ENCODE measurements at regions not wholly inside any gene's neighbourhood (a gene's known extent, or its start where the extent isn't known, plus 50 kb on each side); places are given as distances from the start of the nearest gene placed in this dataset.

GRCh38 chr5:120093178-120093577 is 370.9 kb upstream of the PRR16 start:
- no peak for TF ChIP-seq ZNF530 (tag by site-specific recombination; IDR thresholded peaks at IDR 0.05; ENCODE audit: low read depth)
- Histone ChIP-seq H3K36me3 (ENCODE audit: control insufficient read depth in 2 of 2, insufficient read depth in 1 of 2, low read length in 2 of 2) (no peaks in the 10 kb centered on the region), H3K27ac (ENCODE audit: extremely low read depth, low read depth, low read length) (no peak overlapping the region), H3K4me3 (ENCODE audit: low read depth, low read length) (no peak overlapping the region), H3K9me3 (ENCODE audit: control insufficient read depth, insufficient read depth, low read depth, low read length) (no peaks in the 10 kb centered on the region), H3K4me1 (ENCODE audit: control insufficient read depth, insufficient read depth, low read length) (no peaks in the 10 kb centered on the region)
- ChIA-PET CTCF (interaction anchor here (0.7 kb wide), 1 partner anchor 106 kb away, joined by 6 read pairs; no protein-coding TSS in a partner anchor), POLR2A (no interaction called here)

GRCh38 chr5:120096413-120096812 is 367.7 kb upstream of the PRR16 start:
- CTCF ChIA-PET = no interaction called here

More at GRCh38 chr5:120096413-120096812, 367.7 kb upstream of the PRR16 start:
- Histone ChIP-seq H3K27ac (ENCODE audit: extremely low read depth, low read depth, low read length) (no peak overlapping the region), H3K4me1 (ENCODE audit: control insufficient read depth, insufficient read depth, low read length) (no peaks in the 10 kb centered on the region), H3K9me3 (ENCODE audit: control insufficient read depth, insufficient read depth, low read depth, low read length) (no peaks in the 10 kb centered on the region), H3K4me3 (ENCODE audit: low read depth, low read length) (no peak overlapping the region), H3K36me3 (ENCODE audit: control insufficient read depth in 2 of 2, insufficient read depth in 1 of 2, low read length in 2 of 2) (no peaks in the 10 kb centered on the region)
- POLR2A ChIA-PET = no interaction called here
- TF ChIP-seq KLF10 (tag by site-specific recombination; IDR thresholded peaks at IDR 0.05) (no peak), ZNF223 (tag by site-specific recombination; IDR thresholded peaks at IDR 0.05) (no peak), ZNF302 (tag by site-specific recombination; IDR thresholded peaks at IDR 0.05; ENCODE audit: low read depth) (no peak), TSHZ1 (tag by site-specific recombination; IDR thresholded peaks at IDR 0.05; ENCODE audit: borderline replicate concordance) (no peak), ZNF488 (tag by site-specific recombination; IDR thresholded peaks at IDR 0.05) (no peak), CTCF (tag by site-specific recombination; IDR thresholded peaks at IDR 0.05) (no peak), OSR2 (tag by site-specific recombination; IDR thresholded peaks at IDR 0.05) (no peak), ZEB2 (tag by site-specific recombination; IDR thresholded peaks at IDR 0.05) (no peak), KLF17 (tag by site-specific recombination; IDR thresholded peaks at IDR 0.05) (no peak), ZNF292 (tag by site-specific recombination; IDR thresholded peaks at IDR 0.05; ENCODE audit: borderline replicate concordance, low read depth) (no peak), ZNF221 (tag by site-specific recombination; IDR thresholded peaks at IDR 0.05; ENCODE audit: borderline replicate concordance) (no peak), RBAK (tag by site-specific recombination; IDR thresholded peaks at IDR 0.05) (no peak), ELK4 (IDR thresholded peaks at IDR 0.05; ENCODE audit: borderline replicate concordance, low read depth, low read length) (no peak), KLF9 (tag by site-specific recombination; IDR thresholded peaks at IDR 0.05; ENCODE audit: low read depth) (no peak), ZNF354C (tag by site-specific recombination; IDR thresholded peaks at IDR 0.05; ENCODE audit: borderline replicate concordance, low read depth) (no peak), ZNF555 (tag by site-specific recombination; conservative IDR thresholded peaks at IDR 0.05) (no peak), PATZ1 (tag by site-specific recombination; IDR thresholded peaks at IDR 0.05) (no peak), ZNF777 (tag by site-specific recombination; IDR thresholded peaks at IDR 0.05; ENCODE audit: borderline replicate concordance) (no peak)

Data from HEK293 (cell line).